Astrocyte (in vitro differentiated cells and primary cell): ENCODE measurements at regions not wholly inside any gene's neighbourhood (a gene's known extent, or its start where the extent isn't known, plus 50 kb on each side); places are given as distances from the start of the nearest gene placed in this dataset.

Experiments used
- DNase-seq: peaks from one replicate; pipeline ENCODE4 v3.0.0-alpha.2; 2010; ENCODE audit warnings: low read depth
- FAIRE-seq: peaks from 2 replicates; lab custom pipeline; 2011; peaks lifted over from hg19 to GRCh38; lab: Jason Lieb, UNC
- H2AFZ ChIP-seq: 2 replicates; pipeline ENCODE4 v1.6.0; 2012; ENCODE audit warnings: low read depth, low read length, inconsistent platforms
- H3K27ac ChIP-seq: 2 replicates; pipeline ENCODE4 v1.5.1; 2011; ENCODE audit warnings: low read depth, low read length, inconsistent platforms
- H3K27me3 ChIP-seq: 2 replicates; pipeline ENCODE4 v1.6.0; 2011; ENCODE audit warnings: low read length, inconsistent platforms; ENCODE audit not compliant: insufficient read depth
- H3K36me3 ChIP-seq: 2 replicates; pipeline ENCODE4 v1.5.1; 2011; ENCODE audit warnings: low read length, inconsistent platforms; ENCODE audit not compliant: insufficient read depth
- H3K4me1 ChIP-seq: 2 replicates; pipeline ENCODE4 v1.5.1; 2011; ENCODE audit warnings: low read length, inconsistent platforms; ENCODE audit not compliant: insufficient read depth
- H3K4me2 ChIP-seq: 2 replicates; pipeline ENCODE4 v1.6.0; 2012; ENCODE audit warnings: low read length, inconsistent platforms
- H3K4me3 ChIP-seq: 2 replicates; pipeline ENCODE4 v1.5.1; 2011; ENCODE audit warnings: low read depth, mild to moderate bottlenecking, low read length, inconsistent platforms; ENCODE audit not compliant: insufficient read depth
- H3K79me2 ChIP-seq: 2 replicates; pipeline ENCODE4 v1.6.0; 2012; ENCODE audit warnings: mild to moderate bottlenecking, low read length, inconsistent platforms; ENCODE audit not compliant: insufficient read depth
- H3K9ac ChIP-seq: 2 replicates; pipeline ENCODE4 v1.6.0; 2012; ENCODE audit warnings: mild to moderate bottlenecking, low read length, inconsistent platforms
- H3K9me3 ChIP-seq: 2 replicates; pipeline ENCODE4 v1.5.1; 2012; ENCODE audit warnings: low read depth, mild to moderate bottlenecking, low read length, inconsistent platforms; ENCODE audit not compliant: insufficient read depth
- H4K20me1 ChIP-seq: 2 replicates; pipeline ENCODE4 v1.6.0; 2012; ENCODE audit warnings: low read length, inconsistent platforms; ENCODE audit not compliant: insufficient read depth
- H3K27ac Mint-ChIP-seq: one replicate; pipeline ENCODE4 v1.8.0; 2021; ENCODE audit warnings: mild to moderate bottlenecking, mixed read lengths; ENCODE audit not compliant: unreplicated experiment
- H3K27me3 Mint-ChIP-seq: one replicate; pipeline ENCODE4 v1.8.0; 2021; ENCODE audit warnings: low read depth, mixed read lengths; ENCODE audit not compliant: unreplicated experiment
- H3K36me3 Mint-ChIP-seq: one replicate; pipeline ENCODE4 v1.8.0; 2021; ENCODE audit warnings: low read depth, mixed read lengths; ENCODE audit not compliant: unreplicated experiment
- H3K4me1 Mint-ChIP-seq: one replicate; pipeline ENCODE4 v1.8.0; 2021; ENCODE audit warnings: low read depth, mixed read lengths; ENCODE audit not compliant: unreplicated experiment
- H3K4me3 Mint-ChIP-seq: one replicate; pipeline ENCODE4 v1.8.0; 2021; ENCODE audit warnings: mild to moderate bottlenecking, moderate library complexity, mixed read lengths; ENCODE audit not compliant: unreplicated experiment
- H3K9me3 Mint-ChIP-seq: one replicate; pipeline ENCODE4 v1.8.0; 2021; ENCODE audit warnings: mild to moderate bottlenecking, mixed read lengths; ENCODE audit not compliant: unreplicated experiment
- CTCF ChIP-seq: IDR thresholded peaks from 2 replicates; pipeline ENCODE4 v1.5.1; 2011; ENCODE audit warnings: low read depth, mild to moderate bottlenecking, inconsistent platforms, low read length, moderate library complexity; ENCODE audit not compliant: insufficient read depth
- EZH2 ChIP-seq: IDR thresholded peaks from 2 replicates; pipeline ENCODE4 v1.6.1; 2012; ENCODE audit warnings: mild to moderate bottlenecking, low read length, inconsistent platforms; ENCODE audit not compliant: insufficient read depth

- no peak overlapping the region for H3K27ac ChIP-seq
- no peak for DNase-seq
- Mint-ChIP-seq H3K36me3 (no peaks in the 10 kb centered on the region), H3K9me3 (peaks cover 2% of the 10 kb centered on the region), H3K4me1 (peaks cover 13% of the 10 kb centered on the region), H3K27me3 (no peaks in the 10 kb centered on the region), H3K27ac (no peak overlapping the region), H3K4me3 (no peak overlapping the region)
- no peaks in the 10 kb centered on the region for H3K9me3 ChIP-seq
- no peak overlapping the region for H2AFZ ChIP-seq
- peaks cover 4% of the 10 kb centered on the region for H3K4me1 ChIP-seq
- no peaks in the 10 kb centered on the region for H3K36me3 ChIP-seq
- H4K20me1 ChIP-seq = no peaks in the 10 kb centered on the region
- H3K27me3 ChIP-seq = no peaks in the 10 kb centered on the region
- H3K4me3 ChIP-seq = no peak overlapping the region
- H3K9ac ChIP-seq = no peak overlapping the region
- H3K79me2 ChIP-seq = no peaks in the 10 kb centered on the region
- TF ChIP-seq EZH2 = no peak
- no peak for TF ChIP-seq CTCF
- FAIRE-seq = no peak
- H3K4me2 ChIP-seq = no peak overlapping the region
Observed at GRCh38 chr15:95687686-95688085, 642.8 kb upstream of the NR2F2 start.

- H3K4me3 ChIP-seq = no peak overlapping the region
- H3K4me2 ChIP-seq = no peak overlapping the region
- no peaks in the 10 kb centered on the region for H3K36me3 ChIP-seq
- H4K20me1 ChIP-seq = no peaks in the 10 kb centered on the region
- H2AFZ ChIP-seq = no peak overlapping the region
- no peak overlapping the region for H3K27ac ChIP-seq
- TF ChIP-seq EZH2 (no peak), CTCF (no peak)
- H3K27me3 Mint-ChIP-seq = no peaks in the 10 kb centered on the region
- no peaks in the 10 kb centered on the region for H3K27me3 ChIP-seq
- H3K4me1 ChIP-seq = no peaks in the 10 kb centered on the region
- no peaks in the 10 kb centered on the region for H3K79me2 ChIP-seq
- DNase-seq (peak; percentile 34), FAIRE-seq (no peak)
- no peak overlapping the region for H3K4me3 Mint-ChIP-seq
- peaks cover 6% of the 10 kb centered on the region for H3K9me3 ChIP-seq
- H3K9ac ChIP-seq = no peak overlapping the region
- H3K27ac Mint-ChIP-seq = peak overlapping the region; percentile 59
- H3K4me1 Mint-ChIP-seq = peaks cover 3% of the 10 kb centered on the region
- peaks cover 11% of the 10 kb centered on the region for H3K9me3 Mint-ChIP-seq
- H3K36me3 Mint-ChIP-seq = no peaks in the 10 kb centered on the region
Observed at GRCh38 chr15:95690631-95691340, 639.7 kb upstream of the NR2F2 start.

- H3K4me1 Mint-ChIP-seq = peaks cover 3% of the 10 kb centered on the region
- Histone ChIP-seq H2AFZ (no peak overlapping the region), H3K4me3 (no peak overlapping the region), H3K4me1 (no peaks in the 10 kb centered on the region), H3K79me2 (no peaks in the 10 kb centered on the region), H3K9me3 (peaks cover 6% of the 10 kb centered on the region), H3K27me3 (no peaks in the 10 kb centered on the region), H3K9ac (no peak overlapping the region), H3K27ac (no peak overlapping the region), H3K36me3 (no peaks in the 10 kb centered on the region), H3K4me2 (no peak overlapping the region), H4K20me1 (no peaks in the 10 kb centered on the region)
- H3K9me3 Mint-ChIP-seq = peaks cover 11% of the 10 kb centered on the region
- no peak for TF ChIP-seq CTCF
- no peak for TF ChIP-seq EZH2
- H3K27ac Mint-ChIP-seq = no peak overlapping the region
- FAIRE-seq (no peak), DNase-seq (no peak)
- H3K36me3 Mint-ChIP-seq = no peaks in the 10 kb centered on the region
- no peaks in the 10 kb centered on the region for H3K27me3 Mint-ChIP-seq
- no peak overlapping the region for H3K4me3 Mint-ChIP-seq
Observed at GRCh38 chr15:95693917-95694316, 636.6 kb upstream of the NR2F2 start.
